KMS-11 (cell line): ENCODE measurements at regions not wholly inside any gene's neighbourhood (a gene's known extent, or its start where the extent isn't known, plus 50 kb on each side); places are given as distances from the start of the nearest gene placed in this dataset.

Experiments used
- H2AFZ ChIP-seq: fragments of 200-600 bp; sonication (generic); 2 replicates; pipeline ENCODE4 v1.6.1; 2016; ENCODE audit warnings: antibody characterized with exemption, mixed run types, low read depth
- H3K27ac ChIP-seq: fragments of 200-600 bp; sonication (generic); 2 replicates; pipeline ENCODE4 v1.6.1; 2016; ENCODE audit warnings: mild to moderate bottlenecking, mixed run types
- H3K27me3 ChIP-seq: fragments of 200-600 bp; sonication (generic); 2 replicates; pipeline ENCODE4 v1.6.1; 2017; ENCODE audit warnings: mild to moderate bottlenecking, low read depth, mixed run types, moderate library complexity; ENCODE audit not compliant: insufficient read depth
- H3K36me3 ChIP-seq: fragments of 200-600 bp; sonication (generic); 2 replicates; pipeline ENCODE4 v1.6.1; 2017; ENCODE audit warnings: mild to moderate bottlenecking, mixed run types; ENCODE audit not compliant: insufficient read depth
- H3K4me1 ChIP-seq: fragments of 200-600 bp; sonication (generic); 2 replicates; pipeline ENCODE4 v1.6.1; 2016; ENCODE audit warnings: mild to moderate bottlenecking, low read depth, mixed run types; ENCODE audit not compliant: poor library complexity, severe bottlenecking
- H3K4me2 ChIP-seq: fragments of 200-600 bp; sonication (generic); 2 replicates; pipeline ENCODE4 v1.7.0; 2016; ENCODE audit warnings: mild to moderate bottlenecking, mixed run types
- H3K4me3 ChIP-seq: fragments of 200-600 bp; sonication (generic); IDR thresholded peaks from 2 replicates; pipeline ENCODE4 v1.6.1; 2017; ENCODE audit warnings: low read depth, low read length, mixed read lengths; ENCODE audit not compliant: insufficient read depth
- H3K79me2 ChIP-seq: fragments of 200-600 bp; sonication (generic); 2 replicates; pipeline ENCODE4 v1.6.1; 2016; ENCODE audit warnings: low read depth, mixed run types; ENCODE audit not compliant: insufficient read depth
- H3K9ac ChIP-seq: fragments of 200-600 bp; sonication (generic); 2 replicates; pipeline ENCODE4 v1.6.1; 2016; ENCODE audit warnings: mild to moderate bottlenecking, mixed run types
- H4K20me1 ChIP-seq: fragments of 200-600 bp; sonication (generic); 2 replicates; pipeline ENCODE4 v1.6.1; 2016; ENCODE audit warnings: mild to moderate bottlenecking, mixed run types; ENCODE audit not compliant: insufficient read depth
- CTCF ChIP-seq: fragments of 200-600 bp; sonication (generic); conservative IDR thresholded peaks from 2 replicates; pipeline ENCODE4 v1.6.1; 2017; ENCODE audit warnings: low read depth, mild to moderate bottlenecking, antibody characterized with exemption, low read length, moderate library complexity, mixed read lengths

DNA sequence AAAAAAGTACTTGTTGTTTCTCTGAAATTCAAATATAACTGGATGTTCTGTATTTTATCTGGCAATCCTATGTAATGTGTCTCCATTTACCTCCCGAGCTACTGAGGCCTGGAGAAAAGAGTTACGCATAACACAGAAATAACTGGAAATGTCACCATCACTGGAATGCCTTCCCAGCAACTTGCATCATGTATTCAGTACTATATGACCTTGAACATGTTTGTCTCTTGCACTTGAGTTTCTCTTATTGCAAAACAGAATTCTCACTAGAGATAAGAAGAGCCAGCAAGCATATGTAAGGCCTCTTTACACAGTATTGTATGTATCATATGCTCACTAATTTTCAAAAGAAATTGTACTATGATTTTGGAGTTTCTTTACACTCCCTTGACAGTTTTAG is 99.6 kb upstream of the CTAGE1 start:
- Histone ChIP-seq H3K9ac (no peak overlapping the region), H3K4me3 (no peak overlapping the region), H4K20me1 (no peaks in the 10 kb centered on the region), H3K27me3 (no peaks in the 10 kb centered on the region), H3K4me1 (no peaks in the 10 kb centered on the region), H3K4me2 (no peak overlapping the region), H3K27ac (no peak overlapping the region), H2AFZ (no peak overlapping the region), H3K79me2 (no peaks in the 10 kb centered on the region), H3K36me3 (no peaks in the 10 kb centered on the region)
- TF ChIP-seq CTCF = no peak

- Histone ChIP-seq H4K20me1 (no peaks in the 10 kb centered on the region), H3K36me3 (no peaks in the 10 kb centered on the region), H3K9ac (no peak overlapping the region), H3K27me3 (no peaks in the 10 kb centered on the region), H3K4me3 (no peak overlapping the region), H3K27ac (no peak overlapping the region), H3K4me1 (no peaks in the 10 kb centered on the region), H2AFZ (no peak overlapping the region), H3K79me2 (no peaks in the 10 kb centered on the region), H3K4me2 (no peak overlapping the region)
- TF ChIP-seq CTCF = no peak
Measured at GRCh38 chr18:22521026-22521707, 103.5 kb upstream of the CTAGE1 start.

DNA sequence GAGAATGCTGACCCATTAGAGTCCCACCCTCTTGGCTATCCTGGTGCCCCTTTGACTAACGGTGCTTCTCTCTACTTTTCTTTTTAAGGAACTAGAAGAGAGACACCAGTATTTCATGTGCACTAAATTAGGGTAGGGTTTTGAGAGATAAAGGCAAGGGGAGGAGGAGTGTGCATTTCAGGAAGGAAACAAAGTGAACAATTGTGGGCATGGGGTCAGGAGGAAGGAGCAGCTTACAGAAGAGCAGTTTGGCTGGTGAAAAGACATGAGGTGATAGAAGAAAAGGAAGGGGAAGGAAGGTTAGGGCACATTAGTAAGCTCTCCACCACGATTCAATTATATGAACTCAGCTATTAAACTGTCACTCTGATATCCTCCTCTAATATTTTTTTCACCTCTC is 105.8 kb upstream of the CTAGE1 start:
- Histone ChIP-seq H3K4me1 (no peaks in the 10 kb centered on the region), H3K79me2 (no peaks in the 10 kb centered on the region), H3K27ac (no peak overlapping the region), H2AFZ (no peak overlapping the region), H3K4me2 (no peak overlapping the region), H3K9ac (no peak overlapping the region), H4K20me1 (no peaks in the 10 kb centered on the region), H3K36me3 (no peaks in the 10 kb centered on the region), H3K27me3 (no peaks in the 10 kb centered on the region), H3K4me3 (no peak overlapping the region)
- TF ChIP-seq CTCF = no peak

DNA sequence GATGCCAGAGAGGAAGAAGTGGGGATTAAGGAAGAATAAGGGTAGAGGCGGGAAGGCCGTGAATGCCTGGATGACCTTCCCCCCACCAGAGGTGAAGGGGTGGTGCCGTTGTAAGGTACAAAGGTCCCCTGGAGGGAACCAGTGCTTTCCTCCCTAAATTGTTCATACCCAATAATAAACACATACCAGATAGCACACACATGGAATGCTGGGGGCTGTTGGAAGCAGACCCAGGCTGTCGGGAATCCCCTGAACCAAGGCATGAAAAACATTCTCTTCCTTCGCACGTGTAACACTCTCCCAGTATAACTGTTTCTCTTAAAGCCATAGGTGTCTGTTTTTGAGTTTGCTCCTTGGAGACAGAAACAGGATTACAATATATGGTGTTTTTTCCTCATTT is 107.1 kb upstream of the CTAGE1 start:
- TF ChIP-seq CTCF = no peak
- Histone ChIP-seq H3K9ac (no peak overlapping the region), H3K4me1 (no peaks in the 10 kb centered on the region), H3K27ac (no peak overlapping the region), H3K4me2 (no peak overlapping the region), H2AFZ (no peak overlapping the region), H3K36me3 (no peaks in the 10 kb centered on the region), H3K79me2 (no peaks in the 10 kb centered on the region), H3K27me3 (no peaks in the 10 kb centered on the region), H4K20me1 (no peaks in the 10 kb centered on the region), H3K4me3 (no peak overlapping the region)
